Stimulated activated CD4-positive, alpha-beta T cell treated with anti-CD3 and anti-CD28 coated beads, TNF-alpha, amount 100 ng/mL, for 1 hour (primary cell): ENCODE measurements at regions not wholly inside any gene's neighbourhood (a gene's known extent, or its start where the extent isn't known, plus 50 kb on each side); places are given as distances from the start of the nearest gene placed in this dataset.

ENCODE experiments used
- DNase-seq, 3 donors: peaks; one replicate each; pipeline ENCODE4 v3.0.0-alpha.2; 2020; ENCODE audit warnings: low read depth in 3 of 3, low spot score in 1 of 3

GRCh38 chr6:14707276-14707675 lies 538.6 kb upstream of the JARID2 start:
- DNase-seq = no peak

- no peak for DNase-seq
These were observed 537.9 kb upstream of the JARID2 start for GRCh38 chr6:14707971-14708465.

- DNase-seq = no peak
These were observed 536.7 kb upstream of the JARID2 start for GRCh38 chr6:14709066-14709670.

- no peak for DNase-seq
These were observed 536.0 kb upstream of the JARID2 start for GRCh38 chr6:14709900-14710299.

GRCh38 chr6:14710421-14710820 lies 535.4 kb upstream of the JARID2 start:
- DNase-seq = no peak

GRCh38 chr6:14711056-14711703 lies 534.7 kb upstream of the JARID2 start:
- DNase-seq = no peak

GRCh38 chr6:14711704-14712379 lies 534.0 kb upstream of the JARID2 start:
- DNase-seq = no peak

- no peak for DNase-seq
These were observed 532.6 kb upstream of the JARID2 start for GRCh38 chr6:14713008-14713960.

GRCh38 chr6:14713966-14714631 lies 531.8 kb upstream of the JARID2 start:
- no peak for DNase-seq

GRCh38 chr6:14715076-14715475 lies 530.8 kb upstream of the JARID2 start:
- DNase-seq = no peak

- no peak for DNase-seq
These were observed 529.2 kb upstream of the JARID2 start for GRCh38 chr6:14716499-14717146.

GRCh38 chr6:14717307-14717706 lies 528.6 kb upstream of the JARID2 start:
- DNase-seq = no peak

GRCh38 chr6:14718861-14719260 lies 527.0 kb upstream of the JARID2 start:
- no peak for DNase-seq

- no peak for DNase-seq
These were observed 526.6 kb upstream of the JARID2 start for GRCh38 chr6:14719270-14719669.

- DNase-seq = no peak
These were observed 525.3 kb upstream of the JARID2 start for GRCh38 chr6:14720411-14721102.

GRCh38 chr6:14721103-14721758 lies 524.6 kb upstream of the JARID2 start:
- no peak for DNase-seq

GRCh38 chr6:14722001-14722562 lies 523.8 kb upstream of the JARID2 start:
- no peak for DNase-seq

- no peak for DNase-seq
These were observed 523.2 kb upstream of the JARID2 start for GRCh38 chr6:14722704-14723103.
